ENCODE measurements at regions not wholly inside any gene's neighbourhood (a gene's known extent, or its start where the extent isn't known, plus 50 kb on each side); places are given as distances from the start of the nearest gene placed in this dataset.
"Not testable (repeated sequence)": the region's sequence is repeated elsewhere in the genome, so short reads cannot be mapped to it uniquely, and the experiment has no call there.

DNA sequence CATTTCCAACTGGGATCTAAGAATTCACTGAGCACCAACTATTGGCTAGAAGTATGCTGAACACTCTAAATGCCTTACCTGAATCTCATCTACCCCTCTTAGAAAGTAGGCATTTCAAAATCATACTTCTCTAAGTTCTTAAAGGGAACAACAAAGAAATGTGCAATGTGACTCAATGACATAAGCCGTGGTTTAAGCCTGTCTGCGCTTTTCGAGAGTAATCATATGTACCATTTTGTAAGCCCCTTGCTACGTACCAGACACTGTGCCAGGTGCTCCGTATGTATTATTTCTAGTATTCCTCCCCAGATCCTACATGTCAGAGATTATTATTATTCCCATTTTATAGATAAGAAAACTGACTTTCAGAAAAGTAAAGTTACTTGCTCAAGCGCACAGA is 454.2 kb downstream of the SETD4 start:
- no peak for DNase-seq (ENCODE audit: low spot score)

- DNase-seq (ENCODE audit: low spot score) = no peak
Observed at GRCh38 chr21:35603494-35603893, 456.8 kb downstream of the SETD4 start.

DNA sequence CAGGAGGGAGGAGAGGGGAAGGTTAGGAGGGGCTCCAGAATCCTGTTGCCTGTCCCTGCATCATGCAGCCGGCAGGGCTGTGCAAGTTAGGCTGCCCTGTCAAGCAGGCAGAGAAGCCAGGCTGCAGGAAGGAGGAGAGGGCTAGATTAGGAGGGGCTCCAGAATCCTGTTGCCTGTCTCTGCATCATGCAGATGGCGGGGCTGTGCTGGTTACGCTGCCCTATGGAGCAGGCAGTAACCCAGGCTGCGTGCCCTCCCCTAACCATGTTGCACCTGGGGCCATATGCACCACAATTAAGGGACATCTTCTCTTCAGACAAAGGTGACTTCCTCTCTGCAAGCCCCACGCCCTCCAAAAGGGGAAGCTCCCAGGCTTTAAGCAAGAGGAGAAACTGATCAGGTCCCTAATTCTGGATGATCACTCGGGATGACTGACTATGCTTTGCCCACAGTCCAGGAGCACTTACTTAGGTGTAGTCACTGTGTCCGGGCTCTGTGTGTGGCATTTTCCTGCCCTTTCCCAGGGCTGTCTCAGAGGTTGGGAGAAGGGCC is 457.4 kb downstream of the SETD4 start:
- DNase-seq (ENCODE audit: low spot score) = no peak

DNA sequence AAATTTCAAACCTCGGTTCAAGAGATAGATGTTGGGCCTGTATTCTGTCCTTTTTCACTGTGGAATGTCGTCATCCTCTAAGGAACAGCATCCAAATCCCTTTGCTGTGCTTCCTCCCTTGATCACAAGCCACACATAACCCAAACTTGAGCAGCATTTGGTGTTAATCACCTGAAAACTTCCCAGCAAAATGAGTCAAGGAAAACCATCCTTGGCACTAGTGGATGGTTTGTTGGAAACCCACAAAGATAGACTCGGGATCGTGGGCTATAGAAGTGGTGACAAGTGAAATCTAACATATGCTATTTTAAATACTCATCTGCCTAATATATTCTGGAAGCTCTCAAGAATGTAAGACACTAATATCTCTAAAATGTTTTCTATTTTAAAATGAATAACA is 459.1 kb downstream of the SETD4 start:
- DNase-seq (ENCODE audit: low spot score) = no peak

- DNase-seq (ENCODE audit: low spot score) = no peak
Observed at GRCh38 chr21:35599164-35599563, 461.2 kb downstream of the SETD4 start.

DNA sequence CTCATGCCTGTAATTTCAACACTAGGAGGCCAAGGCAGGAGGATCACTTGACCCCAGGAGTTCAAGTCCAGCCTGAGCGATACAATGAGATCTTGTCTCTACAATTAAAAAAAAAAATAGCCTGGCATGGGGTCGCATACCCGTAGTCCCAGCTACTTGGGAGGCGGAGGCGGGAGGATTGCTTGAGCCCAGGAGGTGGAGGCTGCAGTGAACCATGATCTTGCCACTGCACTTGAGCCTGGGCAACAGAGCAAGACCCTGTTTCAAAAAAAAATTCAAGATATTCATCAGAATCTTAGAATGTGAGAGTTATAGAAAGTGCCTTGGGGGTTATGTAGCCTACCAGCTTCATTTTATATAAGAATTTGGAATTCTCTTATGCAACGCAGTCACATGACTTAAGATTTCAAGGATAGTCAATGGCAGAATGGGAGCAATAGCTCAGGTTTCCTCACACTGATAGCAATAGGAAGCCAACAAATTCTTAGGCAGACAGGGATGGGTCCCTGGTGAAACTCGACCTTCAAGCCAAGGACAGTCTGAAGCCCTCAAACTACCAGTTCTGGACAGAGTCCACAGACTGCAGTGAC is 462.5 kb downstream of the SETD4 start:
- DNase-seq (ENCODE audit: low spot score) = no peak

GRCh38 chr21:35594905-35595304 is 465.4 kb downstream of the SETD4 start:
- no peak for DNase-seq (ENCODE audit: low spot score)

- no peak for DNase-seq (ENCODE audit: low spot score)
Observed at GRCh38 chr21:35593000-35593502, 467.3 kb downstream of the SETD4 start.

DNA sequence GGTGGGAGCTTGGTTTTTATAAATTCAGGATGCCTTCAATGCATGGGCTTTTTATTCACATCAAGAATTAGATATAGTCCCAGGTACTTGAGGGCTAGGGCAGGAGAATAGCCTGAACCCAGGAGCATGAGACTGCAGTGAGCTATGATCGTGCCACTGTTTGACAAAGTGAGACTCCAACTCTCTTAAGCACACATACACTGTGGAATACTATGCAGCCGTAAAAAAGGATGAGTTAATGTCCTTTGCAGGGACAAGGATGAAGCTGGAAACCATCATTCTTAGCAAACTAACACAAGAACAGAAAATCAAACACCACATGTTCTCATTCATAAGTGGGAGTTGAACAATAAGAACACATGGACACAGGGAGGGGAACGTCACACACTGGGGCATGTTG is 470.0 kb downstream of the SETD4 start:
- DNase-seq (ENCODE audit: low spot score) = not testable (repeated sequence)

GRCh38 chr21:35587841-35588380 is 472.4 kb downstream of the SETD4 start:
- no peak for DNase-seq (ENCODE audit: low spot score)

DNA sequence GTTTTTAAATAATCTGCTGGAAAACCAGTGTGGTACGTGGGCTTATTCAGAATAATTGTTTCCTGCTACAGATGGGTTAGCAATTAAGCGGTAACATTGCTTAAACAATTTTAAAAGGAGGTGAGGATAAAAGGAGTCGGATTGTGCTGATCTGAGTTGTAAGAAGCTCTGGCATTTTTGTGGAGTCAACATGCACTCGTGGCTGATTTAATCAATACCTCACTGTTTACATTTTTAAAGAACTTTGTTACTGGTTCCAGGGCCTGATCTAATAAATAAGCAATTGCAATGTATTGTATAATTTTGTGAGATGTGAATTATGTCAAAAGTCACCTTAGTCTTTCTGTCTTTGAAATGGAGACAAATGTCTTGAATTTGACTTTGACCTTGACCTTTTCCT is 474.0 kb downstream of the SETD4 start:
- DNase-seq (ENCODE audit: low spot score) = no peak

DNA sequence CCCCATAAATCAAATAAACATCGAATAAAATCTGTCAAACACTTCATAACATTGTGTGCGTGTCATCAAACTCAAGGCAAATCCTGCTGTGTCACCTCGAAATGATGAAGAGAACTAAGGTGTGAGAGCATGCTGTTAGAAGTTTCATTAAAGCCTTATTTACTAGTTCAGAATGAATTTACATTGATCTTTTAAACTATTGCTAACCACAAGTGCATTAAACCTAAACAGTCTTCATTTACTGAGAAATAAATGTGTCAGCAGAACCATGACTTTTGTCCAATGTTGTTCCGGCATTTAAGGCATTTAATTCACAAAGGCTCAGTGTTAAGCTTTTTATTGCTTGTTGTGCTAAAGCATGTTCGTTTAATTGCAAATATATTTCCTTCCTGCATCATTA is 474.4 kb downstream of the SETD4 start:
- DNase-seq (ENCODE audit: low spot score) = no peak

DNA sequence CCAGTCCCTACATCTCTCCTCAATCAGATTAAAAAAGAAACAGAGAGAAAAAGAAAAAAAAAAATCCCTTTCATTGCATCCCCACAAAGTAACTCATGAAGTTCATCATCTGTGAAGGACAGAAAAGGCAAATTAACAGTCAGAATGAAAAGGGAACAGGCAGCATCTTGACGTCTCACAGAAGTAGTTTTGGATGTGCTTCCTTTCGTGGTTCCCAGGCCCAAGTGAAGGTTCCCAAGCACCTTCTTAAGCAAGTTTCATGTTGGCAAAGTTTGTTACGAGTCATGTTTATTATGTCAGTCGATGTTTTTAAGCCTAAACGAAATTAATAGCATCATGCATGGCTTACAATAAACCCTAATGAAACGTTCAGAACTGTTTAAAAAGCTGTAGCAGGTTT is 475.2 kb downstream of the SETD4 start:
- peak; percentile 32 for DNase-seq (ENCODE audit: low spot score)

DNA sequence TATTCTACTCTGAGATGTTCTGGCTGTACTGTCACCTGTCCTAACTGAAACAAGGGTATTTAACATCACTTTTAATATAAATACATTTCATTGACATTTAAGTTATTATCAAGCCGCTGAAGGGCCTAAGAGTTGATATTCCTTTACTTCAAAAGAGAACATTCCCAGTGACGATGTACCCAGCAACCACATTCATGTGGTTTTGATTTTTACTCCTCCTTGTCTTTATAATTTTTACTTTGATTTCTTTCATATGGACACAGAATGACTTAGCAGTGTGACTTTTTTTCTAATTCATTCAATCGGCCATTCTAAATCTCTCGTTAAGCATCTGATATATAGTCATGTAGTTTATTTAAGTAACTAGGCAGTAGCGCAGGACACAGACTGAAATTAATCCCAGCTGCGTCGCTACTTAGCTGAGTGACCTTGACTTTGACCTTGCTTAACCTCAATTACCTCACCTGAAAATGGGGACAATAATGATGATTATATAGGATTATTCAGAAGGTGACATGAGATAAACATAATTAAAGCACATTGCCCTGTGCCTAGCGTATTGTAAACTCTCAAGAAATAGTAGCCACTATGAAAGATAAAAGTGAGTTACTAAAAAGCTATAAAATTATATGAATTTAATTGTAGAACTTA is 476.6 kb downstream of the SETD4 start:
- DNase-seq (ENCODE audit: low spot score) = no peak

- DNase-seq (ENCODE audit: low spot score) = no peak
Observed at GRCh38 chr21:35582731-35583130, 477.6 kb downstream of the SETD4 start.

DNA sequence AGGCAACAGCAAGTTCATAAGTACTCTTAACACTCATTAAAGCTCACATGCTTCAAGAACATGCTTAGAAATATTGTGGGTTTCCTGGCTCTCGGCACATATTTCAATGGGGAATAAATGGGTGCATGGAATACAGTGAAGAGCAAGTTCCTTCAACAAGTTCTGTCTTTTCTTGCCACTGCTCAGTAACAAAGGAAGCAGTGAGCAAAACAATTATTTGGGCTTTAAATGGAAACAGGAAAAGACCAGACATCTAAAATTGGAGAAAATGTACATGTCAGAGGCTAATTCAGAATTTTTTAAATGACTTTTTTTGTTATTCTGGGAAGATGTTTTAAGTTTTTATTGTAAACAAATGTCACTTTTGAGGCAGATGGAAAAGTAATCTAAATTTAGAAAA is 478.7 kb downstream of the SETD4 start:
- no peak for DNase-seq (ENCODE audit: low spot score)

- no peak for DNase-seq (ENCODE audit: low spot score)
Observed at GRCh38 chr21:35579520-35580293, 480.6 kb downstream of the SETD4 start.

DNA sequence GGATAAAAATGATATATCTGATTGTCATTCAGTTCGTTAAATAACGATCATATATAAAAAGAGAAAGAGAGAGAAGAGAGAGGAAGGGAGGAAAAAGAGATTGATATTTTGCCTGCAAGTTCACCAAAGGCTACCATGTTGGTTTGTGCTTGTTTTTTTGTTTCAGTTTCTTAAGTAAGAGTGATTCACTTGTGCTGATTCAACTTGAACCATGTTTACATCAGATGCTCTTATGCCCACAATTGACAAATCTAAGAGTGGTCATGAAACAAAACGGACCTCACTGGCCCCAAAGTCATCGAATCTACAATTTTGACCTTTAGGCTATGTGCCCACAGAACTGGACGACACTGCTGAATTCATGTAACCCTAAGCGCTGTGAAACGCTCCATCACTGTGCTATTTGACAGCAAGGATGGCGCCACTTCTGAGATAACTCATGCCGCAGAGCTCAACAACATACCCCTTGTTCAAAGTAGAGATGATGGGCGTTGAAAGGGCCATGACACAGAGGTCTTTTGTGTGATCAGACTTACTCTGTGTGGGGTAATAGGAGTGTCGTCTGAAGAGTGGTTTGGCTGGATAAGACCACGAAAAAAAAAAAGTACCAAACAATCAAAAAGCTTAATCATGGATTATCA is 481.4 kb downstream of the SETD4 start:
- DNase-seq (ENCODE audit: low spot score) = no peak

- no peak for DNase-seq (ENCODE audit: low spot score)
Observed at GRCh38 chr21:35578347-35578782, 482.0 kb downstream of the SETD4 start.

- DNase-seq (ENCODE audit: low spot score) = no peak
Observed at GRCh38 chr21:35575280-35575915, 484.9 kb downstream of the SETD4 start.
